Activated T-cell treated with anti-CD3 and anti-CD28 coated beads, Interleukin-2, amount 50 U/mL, for 4 hours (primary cell): ENCODE measurements at regions not wholly inside any gene's neighbourhood (a gene's known extent, or its start where the extent isn't known, plus 50 kb on each side); places are given as distances from the start of the nearest gene placed in this dataset.

Experiments
- ATAC-seq, 2 donors: fragments of 200-7000 bp; cut with Tn5 transposase; one replicate each; pipeline ENCODE4 v1.10.0; 2021
- DNase-seq: peaks from one replicate; pipeline ENCODE4 v3.0.0-alpha.2; 2020
- H3K27me3 Mint-ChIP-seq: one replicate; pipeline ENCODE4 v1.8.0; 2021; ENCODE audit warnings: low read depth, mixed read lengths
- H3K36me3 Mint-ChIP-seq: one replicate; pipeline ENCODE4 v1.8.0; 2022; ENCODE audit warnings: mixed read lengths; ENCODE audit not compliant: insufficient read depth
- H3K4me1 Mint-ChIP-seq: one replicate; pipeline ENCODE4 v1.8.0; 2021; ENCODE audit warnings: low read depth, mixed read lengths
- H3K4me3 Mint-ChIP-seq: one replicate; pipeline ENCODE4 v1.8.0; 2021; ENCODE audit warnings: mild to moderate bottlenecking, moderate library complexity, mixed read lengths
- H3K9me3 Mint-ChIP-seq: one replicate; pipeline ENCODE4 v1.8.0; 2021; ENCODE audit warnings: mixed read lengths

- ATAC-seq: no peak
- DNase-seq: no peak
These were observed 140.4 kb upstream of the AUTS2 start for GRCh38 chr7:69457595-69458504.

GRCh38 chr7:69464035-69464434, 134.2 kb upstream of the AUTS2 start:
- H3K9me3 Mint-ChIP-seq: peaks cover 11% of the 10 kb centered on the region
- no peak for DNase-seq
- H3K36me3 Mint-ChIP-seq: no peaks in the 10 kb centered on the region
- ATAC-seq: no peak
- H3K27me3 Mint-ChIP-seq: no peaks in the 10 kb centered on the region
- H3K4me3 Mint-ChIP-seq: no peak overlapping the region
- H3K4me1 Mint-ChIP-seq: no peaks in the 10 kb centered on the region

More at GRCh38 chr7:69457595-69458504, 140.4 kb upstream of the AUTS2 start:
- no peak overlapping the region for H3K4me3 Mint-ChIP-seq
- H3K27me3 Mint-ChIP-seq: no peaks in the 10 kb centered on the region
- H3K36me3 Mint-ChIP-seq: no peaks in the 10 kb centered on the region
- H3K4me1 Mint-ChIP-seq: no peaks in the 10 kb centered on the region
- no peaks in the 10 kb centered on the region for H3K9me3 Mint-ChIP-seq

- H3K4me1 Mint-ChIP-seq: no peaks in the 10 kb centered on the region
- H3K36me3 Mint-ChIP-seq: no peaks in the 10 kb centered on the region
- H3K4me3 Mint-ChIP-seq: no peak overlapping the region
- DNase-seq: no peak
- ATAC-seq: no peak
- peaks cover 15% of the 10 kb centered on the region for H3K9me3 Mint-ChIP-seq
- H3K27me3 Mint-ChIP-seq: no peaks in the 10 kb centered on the region
These were observed 133.0 kb upstream of the AUTS2 start for GRCh38 chr7:69465262-69465661.

GRCh38 chr7:69467826-69468225, 130.4 kb upstream of the AUTS2 start:
- peaks cover 20% of the 10 kb centered on the region for H3K9me3 Mint-ChIP-seq
- no peaks in the 10 kb centered on the region for H3K36me3 Mint-ChIP-seq
- H3K4me3 Mint-ChIP-seq: no peak overlapping the region
- DNase-seq (no peak), ATAC-seq (no peak)
- no peaks in the 10 kb centered on the region for H3K27me3 Mint-ChIP-seq
- no peaks in the 10 kb centered on the region for H3K4me1 Mint-ChIP-seq

GRCh38 chr7:69476416-69476815, 121.9 kb upstream of the AUTS2 start:
- DNase-seq (no peak), ATAC-seq (no peak)
- Mint-ChIP-seq H3K27me3 (no peaks in the 10 kb centered on the region), H3K4me1 (no peaks in the 10 kb centered on the region), H3K4me3 (no peak overlapping the region), H3K36me3 (no peaks in the 10 kb centered on the region), H3K9me3 (peaks cover 4% of the 10 kb centered on the region)

GRCh38 chr7:69482676-69483075, 115.6 kb upstream of the AUTS2 start:
- no peaks in the 10 kb centered on the region for H3K4me1 Mint-ChIP-seq
- ATAC-seq: no peak
- H3K36me3 Mint-ChIP-seq: no peaks in the 10 kb centered on the region
- H3K27me3 Mint-ChIP-seq: no peaks in the 10 kb centered on the region
- DNase-seq: no peak
- H3K9me3 Mint-ChIP-seq: no peaks in the 10 kb centered on the region
- H3K4me3 Mint-ChIP-seq: no peak overlapping the region

- H3K4me3 Mint-ChIP-seq: no peak overlapping the region
- ATAC-seq (no peak), DNase-seq (no peak)
- no peaks in the 10 kb centered on the region for H3K36me3 Mint-ChIP-seq
- no peaks in the 10 kb centered on the region for H3K4me1 Mint-ChIP-seq
- no peaks in the 10 kb centered on the region for H3K27me3 Mint-ChIP-seq
- H3K9me3 Mint-ChIP-seq: no peaks in the 10 kb centered on the region
These were observed 108.7 kb upstream of the AUTS2 start for GRCh38 chr7:69489533-69489932.

GRCh38 chr7:69498671-69499070, 99.6 kb upstream of the AUTS2 start:
- no peaks in the 10 kb centered on the region for H3K36me3 Mint-ChIP-seq
- H3K4me1 Mint-ChIP-seq: no peaks in the 10 kb centered on the region
- H3K9me3 Mint-ChIP-seq: peaks cover 11% of the 10 kb centered on the region
- no peaks in the 10 kb centered on the region for H3K27me3 Mint-ChIP-seq
- DNase-seq (no peak), ATAC-seq (no peak)
- H3K4me3 Mint-ChIP-seq: no peak overlapping the region

GRCh38 chr7:69502358-69502757, 95.9 kb upstream of the AUTS2 start:
- DNase-seq (no peak), ATAC-seq (no peak)
- H3K4me3 Mint-ChIP-seq: no peak overlapping the region
- no peaks in the 10 kb centered on the region for H3K36me3 Mint-ChIP-seq
- H3K4me1 Mint-ChIP-seq: no peaks in the 10 kb centered on the region
- peaks cover 11% of the 10 kb centered on the region for H3K9me3 Mint-ChIP-seq
- no peaks in the 10 kb centered on the region for H3K27me3 Mint-ChIP-seq

- H3K36me3 Mint-ChIP-seq: no peaks in the 10 kb centered on the region
- no peaks in the 10 kb centered on the region for H3K4me1 Mint-ChIP-seq
- ATAC-seq (no peak), DNase-seq (no peak)
- no peaks in the 10 kb centered on the region for H3K9me3 Mint-ChIP-seq
- no peaks in the 10 kb centered on the region for H3K27me3 Mint-ChIP-seq
- no peak overlapping the region for H3K4me3 Mint-ChIP-seq
These were observed 93.4 kb upstream of the AUTS2 start for GRCh38 chr7:69504733-69505420.

GRCh38 chr7:69508736-69509135, 89.5 kb upstream of the AUTS2 start:
- ATAC-seq (no peak), DNase-seq (no peak)
- no peaks in the 10 kb centered on the region for H3K27me3 Mint-ChIP-seq
- H3K4me1 Mint-ChIP-seq: no peaks in the 10 kb centered on the region
- peaks cover 6% of the 10 kb centered on the region for H3K9me3 Mint-ChIP-seq
- H3K4me3 Mint-ChIP-seq: no peak overlapping the region
- H3K36me3 Mint-ChIP-seq: no peaks in the 10 kb centered on the region

GRCh38 chr7:69510114-69510513, 88.2 kb upstream of the AUTS2 start:
- no peak for ATAC-seq
- peaks cover 6% of the 10 kb centered on the region for H3K9me3 Mint-ChIP-seq
- H3K27me3 Mint-ChIP-seq: no peaks in the 10 kb centered on the region
- H3K4me3 Mint-ChIP-seq: no peak overlapping the region
- no peaks in the 10 kb centered on the region for H3K36me3 Mint-ChIP-seq
- DNase-seq: no peak
- H3K4me1 Mint-ChIP-seq: no peaks in the 10 kb centered on the region

- DNase-seq: no peak
- Mint-ChIP-seq H3K36me3 (no peaks in the 10 kb centered on the region), H3K4me3 (no peak overlapping the region), H3K4me1 (no peaks in the 10 kb centered on the region), H3K9me3 (peaks cover 6% of the 10 kb centered on the region), H3K27me3 (no peaks in the 10 kb centered on the region)
- no peak for ATAC-seq
These were observed 82.6 kb upstream of the AUTS2 start for GRCh38 chr7:69515495-69516212.

- no peak for ATAC-seq
- Mint-ChIP-seq H3K4me3 (no peak overlapping the region), H3K36me3 (no peaks in the 10 kb centered on the region), H3K9me3 (peaks cover 2% of the 10 kb centered on the region), H3K27me3 (no peaks in the 10 kb centered on the region), H3K4me1 (no peaks in the 10 kb centered on the region)
- DNase-seq: no peak
These were observed 81.9 kb upstream of the AUTS2 start for GRCh38 chr7:69516238-69516820.
